ENCODE measurements at regions not wholly inside any gene's neighbourhood (a gene's known extent, or its start where the extent isn't known, plus 50 kb on each side); places are given as distances from the start of the nearest gene placed in this dataset.

GRCh38 chr5:61697809-61698558, 365.9 kb downstream of the ZSWIM6 start:
- H3K4me3 ChIP-seq (ENCODE audit: low read length), result no peak overlapping the region
- H3K27me3 ChIP-seq (ENCODE audit: insufficient read depth, low read length), result no peaks in the 10 kb centered on the region
- no peak overlapping the region for H3K27ac ChIP-seq (ENCODE audit: low read depth, low read length)
- 84% methylated on average over 15 of the region's 15 CpGs for WGBS
- no peaks in the 10 kb centered on the region; the same call in 1 of the 2 replicates for H3K9me3 ChIP-seq (ENCODE audit: insufficient read depth, low read depth, low read length)
- no peaks in the 10 kb centered on the region for H3K4me1 ChIP-seq (ENCODE audit: insufficient read depth, low read length)
- H3K9ac ChIP-seq (ENCODE audit: low read depth, low read length), result no peak overlapping the region
- H3K36me3 ChIP-seq (ENCODE audit: insufficient read depth, low read length), result no peaks in the 10 kb centered on the region

- Histone ChIP-seq H3K4me1 (ENCODE audit: insufficient read depth, low read length) (no peaks in the 10 kb centered on the region), H3K4me3 (ENCODE audit: low read length) (no peak overlapping the region), H3K27me3 (ENCODE audit: insufficient read depth, low read length) (no peaks in the 10 kb centered on the region), H3K9ac (ENCODE audit: low read depth, low read length) (no peak overlapping the region), H3K9me3 (ENCODE audit: insufficient read depth, low read depth, low read length) (no peaks in the 10 kb centered on the region), H3K36me3 (ENCODE audit: insufficient read depth, low read length) (no peaks in the 10 kb centered on the region), H3K27ac (ENCODE audit: low read depth, low read length) (no peak overlapping the region)
- WGBS, result 93% methylated on average over 4 of the region's 4 CpGs
These were observed 370.0 kb downstream of the ZSWIM6 start for GRCh38 chr5:61701877-61702602.

GRCh38 chr5:61702784-61703183, 370.7 kb downstream of the ZSWIM6 start:
- H3K4me1 ChIP-seq (ENCODE audit: insufficient read depth, low read length), result no peaks in the 10 kb centered on the region
- no peaks in the 10 kb centered on the region for H3K27me3 ChIP-seq (ENCODE audit: insufficient read depth, low read length)
- H3K9ac ChIP-seq (ENCODE audit: low read depth, low read length), result no peak overlapping the region
- H3K4me3 ChIP-seq (ENCODE audit: low read length), result no peak overlapping the region
- 91% methylated on average over 2 of the region's 2 CpGs for WGBS
- no peaks in the 10 kb centered on the region for H3K36me3 ChIP-seq (ENCODE audit: insufficient read depth, low read length)
- no peaks in the 10 kb centered on the region for H3K9me3 ChIP-seq (ENCODE audit: insufficient read depth, low read depth, low read length)
- H3K27ac ChIP-seq (ENCODE audit: low read depth, low read length), result no peak overlapping the region

- no peaks in the 10 kb centered on the region for H3K4me1 ChIP-seq (ENCODE audit: insufficient read depth, low read length)
- no peaks in the 10 kb centered on the region for H3K27me3 ChIP-seq (ENCODE audit: insufficient read depth, low read length)
- H3K27ac ChIP-seq (ENCODE audit: low read depth, low read length), result no peak overlapping the region
- 95% methylated on average over 3 of the region's 3 CpGs for WGBS
- no peak overlapping the region for H3K9ac ChIP-seq (ENCODE audit: low read depth, low read length)
- H3K4me3 ChIP-seq (ENCODE audit: low read length), result no peak overlapping the region
- H3K9me3 ChIP-seq (ENCODE audit: insufficient read depth, low read depth, low read length), result no peaks in the 10 kb centered on the region
- no peaks in the 10 kb centered on the region for H3K36me3 ChIP-seq (ENCODE audit: insufficient read depth, low read length)
These were observed 372.2 kb downstream of the ZSWIM6 start for GRCh38 chr5:61704289-61704688.

- Histone ChIP-seq H3K36me3 (ENCODE audit: insufficient read depth, low read length) (no peaks in the 10 kb centered on the region), H3K27me3 (ENCODE audit: insufficient read depth, low read length) (no peaks in the 10 kb centered on the region), H3K4me3 (ENCODE audit: low read length) (no peak overlapping the region), H3K27ac (ENCODE audit: low read depth, low read length) (no peak overlapping the region), H3K9ac (ENCODE audit: low read depth, low read length) (no peak overlapping the region), H3K9me3 (ENCODE audit: insufficient read depth, low read depth, low read length) (no peaks in the 10 kb centered on the region), H3K4me1 (ENCODE audit: insufficient read depth, low read length) (no peaks in the 10 kb centered on the region)
- WGBS, result 88% methylated on average over 2 of the region's 2 CpGs
These were observed 374.7 kb downstream of the ZSWIM6 start for GRCh38 chr5:61706751-61707150.

GRCh38 chr5:61719124-61719523, 387.1 kb downstream of the ZSWIM6 start:
- no peaks in the 10 kb centered on the region for H3K36me3 ChIP-seq (ENCODE audit: insufficient read depth, low read length)
- no peak overlapping the region for H3K4me3 ChIP-seq (ENCODE audit: low read length)
- peaks cover 10% of the 10 kb centered on the region; the same call in 1 of the 2 replicates for H3K9me3 ChIP-seq (ENCODE audit: insufficient read depth, low read depth, low read length)
- no peaks in the 10 kb centered on the region for H3K27me3 ChIP-seq (ENCODE audit: insufficient read depth, low read length)
- WGBS, result 100% methylated on average over 1 of the region's 1 CpG
- no peak overlapping the region for H3K27ac ChIP-seq (ENCODE audit: low read depth, low read length)
- H3K9ac ChIP-seq (ENCODE audit: low read depth, low read length), result no peak overlapping the region
- H3K4me1 ChIP-seq (ENCODE audit: insufficient read depth, low read length), result no peaks in the 10 kb centered on the region

GRCh38 chr5:61720829-61721228, 388.8 kb downstream of the ZSWIM6 start:
- Histone ChIP-seq H3K9ac (ENCODE audit: low read depth, low read length) (no peak overlapping the region), H3K4me3 (ENCODE audit: low read length) (no peak overlapping the region), H3K4me1 (ENCODE audit: insufficient read depth, low read length) (no peaks in the 10 kb centered on the region), H3K9me3 (ENCODE audit: insufficient read depth, low read depth, low read length) (peaks cover 10% of the 10 kb centered on the region; the same call in 1 of the 2 replicates), H3K27ac (ENCODE audit: low read depth, low read length) (no peak overlapping the region), H3K27me3 (ENCODE audit: insufficient read depth, low read length) (no peaks in the 10 kb centered on the region), H3K36me3 (ENCODE audit: insufficient read depth, low read length) (no peaks in the 10 kb centered on the region)
- 85% methylated on average over 1 of the region's 1 CpG for WGBS

GRCh38 chr5:61724102-61724501, 392.0 kb downstream of the ZSWIM6 start:
- Histone ChIP-seq H3K27ac (ENCODE audit: low read depth, low read length) (no peak overlapping the region), H3K4me3 (ENCODE audit: low read length) (no peak overlapping the region), H3K9me3 (ENCODE audit: insufficient read depth, low read depth, low read length) (peaks cover 10% of the 10 kb centered on the region; the same call in 1 of the 2 replicates), H3K36me3 (ENCODE audit: insufficient read depth, low read length) (no peaks in the 10 kb centered on the region), H3K27me3 (ENCODE audit: insufficient read depth, low read length) (no peaks in the 10 kb centered on the region), H3K4me1 (ENCODE audit: insufficient read depth, low read length) (no peaks in the 10 kb centered on the region), H3K9ac (ENCODE audit: low read depth, low read length) (no peak overlapping the region)
- 94% methylated on average over 1 of the region's 2 CpGs for WGBS

- H3K27ac ChIP-seq (ENCODE audit: low read depth, low read length), result no peak overlapping the region
- H3K9me3 ChIP-seq (ENCODE audit: insufficient read depth, low read depth, low read length), result no peaks in the 10 kb centered on the region
- H3K4me3 ChIP-seq (ENCODE audit: low read length), result no peak overlapping the region
- H3K9ac ChIP-seq (ENCODE audit: low read depth, low read length), result no peak overlapping the region
- H3K36me3 ChIP-seq (ENCODE audit: insufficient read depth, low read length), result no peaks in the 10 kb centered on the region
- H3K4me1 ChIP-seq (ENCODE audit: insufficient read depth, low read length), result peaks cover 22% of the 10 kb centered on the region
- no peaks in the 10 kb centered on the region; the same call in 1 of the 2 replicates for H3K27me3 ChIP-seq (ENCODE audit: insufficient read depth, low read length)
- WGBS, result 89% methylated on average over 1 of the region's 1 CpG
These were observed 396.2 kb downstream of the ZSWIM6 start for GRCh38 chr5:61728287-61728686.

GRCh38 chr5:61730866-61731265, 398.8 kb downstream of the ZSWIM6 start:
- Histone ChIP-seq H3K9me3 (ENCODE audit: insufficient read depth, low read depth, low read length) (no peaks in the 10 kb centered on the region), H3K4me1 (ENCODE audit: insufficient read depth, low read length) (peaks cover 22% of the 10 kb centered on the region), H3K9ac (ENCODE audit: low read depth, low read length) (no peak overlapping the region), H3K36me3 (ENCODE audit: insufficient read depth, low read length) (no peaks in the 10 kb centered on the region), H3K27me3 (ENCODE audit: insufficient read depth, low read length) (no peaks in the 10 kb centered on the region; the same call in 1 of the 2 replicates), H3K4me3 (ENCODE audit: low read length) (no peak overlapping the region), H3K27ac (ENCODE audit: low read depth, low read length) (no peak overlapping the region)
- 35% methylated on average over 2 of the region's 3 CpGs for WGBS

GRCh38 chr5:61731267-61731945, 399.3 kb downstream of the ZSWIM6 start:
- Histone ChIP-seq H3K4me1 (ENCODE audit: insufficient read depth, low read length) (peaks cover 22% of the 10 kb centered on the region), H3K36me3 (ENCODE audit: insufficient read depth, low read length) (no peaks in the 10 kb centered on the region), H3K27me3 (ENCODE audit: insufficient read depth, low read length) (no peaks in the 10 kb centered on the region; the same call in 1 of the 2 replicates), H3K9ac (ENCODE audit: low read depth, low read length) (no peak overlapping the region), H3K4me3 (ENCODE audit: low read length) (no peak overlapping the region), H3K27ac (ENCODE audit: low read depth, low read length) (no peak overlapping the region), H3K9me3 (ENCODE audit: insufficient read depth, low read depth, low read length) (no peaks in the 10 kb centered on the region)
- 55% methylated on average over 6 of the region's 6 CpGs for WGBS
